Fibroblast of the aortic adventitia (primary cell): ENCODE measurements at regions not wholly inside any gene's neighbourhood (a gene's known extent, or its start where the extent isn't known, plus 50 kb on each side); places are given as distances from the start of the nearest gene placed in this dataset.

Source experiments
- DNase-seq: peaks from one replicate; pipeline ENCODE4 v3.0.0-alpha.2; 2010; ENCODE audit warnings: low read depth
- H3K4me3 ChIP-seq: 2 replicates; pipeline ENCODE4 v1.5.1; 2011; ENCODE audit warnings: low read depth, mild to moderate bottlenecking, control low read depth, low read length, moderate library complexity
- TF ChIP-seq, protein P1 (sequence below): IDR thresholded peaks from 2 replicates; pipeline ENCODE4 v1.5.1; 2011; ENCODE audit warnings: mild to moderate bottlenecking, low read length, control low read depth, inconsistent platforms; ENCODE audit not compliant: insufficient read depth

DNA sequence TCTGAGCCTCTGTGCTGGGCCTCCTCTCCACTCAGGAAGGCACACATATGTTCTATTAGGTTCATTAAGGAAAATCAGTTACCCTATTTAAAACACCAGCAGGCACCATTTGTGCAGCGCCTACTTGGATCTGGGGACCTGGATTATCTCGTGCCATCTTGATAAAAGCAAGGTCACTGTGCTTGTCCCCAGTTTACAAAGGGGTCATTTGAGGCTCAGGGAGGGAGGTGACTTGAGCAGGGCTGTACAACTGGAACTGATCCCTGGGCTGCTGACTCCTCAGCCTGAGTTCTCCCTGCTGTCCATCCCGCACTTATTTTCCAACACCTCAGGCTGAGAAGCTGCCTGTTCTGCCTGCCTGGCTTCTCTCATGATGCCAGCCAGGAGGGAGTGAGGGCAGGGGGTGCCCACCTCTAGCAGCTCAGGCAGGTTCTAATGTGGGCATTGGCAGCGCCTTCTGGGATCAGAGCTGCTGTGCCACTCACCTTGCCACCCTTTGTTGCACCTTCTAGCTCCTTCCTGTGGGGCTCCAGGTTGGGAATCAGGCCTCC lies 120.3 kb downstream of the GLI2 start:
- DNase-seq = no peak
- TF ChIP-seq, protein P1, sequence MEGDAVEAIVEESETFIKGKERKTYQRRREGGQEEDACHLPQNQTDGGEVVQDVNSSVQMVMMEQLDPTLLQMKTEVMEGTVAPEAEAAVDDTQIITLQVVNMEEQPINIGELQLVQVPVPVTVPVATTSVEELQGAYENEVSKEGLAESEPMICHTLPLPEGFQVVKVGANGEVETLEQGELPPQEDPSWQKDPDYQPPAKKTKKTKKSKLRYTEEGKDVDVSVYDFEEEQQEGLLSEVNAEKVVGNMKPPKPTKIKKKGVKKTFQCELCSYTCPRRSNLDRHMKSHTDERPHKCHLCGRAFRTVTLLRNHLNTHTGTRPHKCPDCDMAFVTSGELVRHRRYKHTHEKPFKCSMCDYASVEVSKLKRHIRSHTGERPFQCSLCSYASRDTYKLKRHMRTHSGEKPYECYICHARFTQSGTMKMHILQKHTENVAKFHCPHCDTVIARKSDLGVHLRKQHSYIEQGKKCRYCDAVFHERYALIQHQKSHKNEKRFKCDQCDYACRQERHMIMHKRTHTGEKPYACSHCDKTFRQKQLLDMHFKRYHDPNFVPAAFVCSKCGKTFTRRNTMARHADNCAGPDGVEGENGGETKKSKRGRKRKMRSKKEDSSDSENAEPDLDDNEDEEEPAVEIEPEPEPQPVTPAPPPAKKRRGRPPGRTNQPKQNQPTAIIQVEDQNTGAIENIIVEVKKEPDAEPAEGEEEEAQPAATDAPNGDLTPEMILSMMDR = no peak
- H3K4me3 ChIP-seq = no peak overlapping the region

DNA sequence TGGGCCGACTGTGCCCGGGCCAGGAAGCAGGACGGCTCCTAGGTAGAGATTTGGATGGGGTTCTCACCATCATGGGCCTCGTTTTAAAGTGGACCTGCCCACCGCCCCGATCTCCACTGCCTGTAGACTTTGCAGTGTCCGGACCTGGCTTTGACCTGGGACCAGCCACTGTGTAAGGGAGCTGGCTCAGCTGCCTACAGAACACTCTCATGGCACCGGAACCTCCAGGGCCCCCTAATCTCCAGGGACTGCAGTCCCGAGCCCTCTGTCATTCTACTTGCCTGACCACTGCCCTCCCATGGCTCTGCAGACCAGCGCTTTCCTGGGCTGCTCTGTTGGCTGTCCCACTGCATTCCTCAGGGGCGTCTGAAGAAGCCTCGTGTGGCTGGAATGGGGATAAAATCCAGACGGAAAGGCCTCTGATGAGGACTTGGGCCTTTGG lies 120.8 kb downstream of the GLI2 start:
- peak; percentile 67 for DNase-seq
- TF ChIP-seq, protein P1 = peak; percentile 46
- H3K4me3 ChIP-seq = no peak overlapping the region

DNA sequence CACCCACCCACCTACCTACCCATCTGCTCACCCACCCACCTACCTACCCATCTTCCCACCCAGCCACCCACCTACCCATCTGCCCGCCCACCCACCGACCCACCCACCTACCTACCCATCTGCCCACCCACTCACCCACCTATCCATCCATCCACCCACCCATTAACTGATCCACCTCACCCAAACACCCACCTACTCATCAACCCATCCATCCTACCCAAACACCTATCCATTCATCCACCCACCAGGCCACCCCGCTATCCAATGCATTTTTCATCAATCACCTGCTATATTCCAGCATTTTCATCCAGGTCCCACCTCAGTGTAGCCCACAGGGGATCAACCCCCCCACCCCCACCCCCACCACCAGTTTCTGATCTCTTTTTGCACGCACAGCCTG lies 121.8 kb downstream of the GLI2 start:
- TF ChIP-seq, protein P1 = no peak
- no peak for DNase-seq
- H3K4me3 ChIP-seq = no peak overlapping the region

DNA sequence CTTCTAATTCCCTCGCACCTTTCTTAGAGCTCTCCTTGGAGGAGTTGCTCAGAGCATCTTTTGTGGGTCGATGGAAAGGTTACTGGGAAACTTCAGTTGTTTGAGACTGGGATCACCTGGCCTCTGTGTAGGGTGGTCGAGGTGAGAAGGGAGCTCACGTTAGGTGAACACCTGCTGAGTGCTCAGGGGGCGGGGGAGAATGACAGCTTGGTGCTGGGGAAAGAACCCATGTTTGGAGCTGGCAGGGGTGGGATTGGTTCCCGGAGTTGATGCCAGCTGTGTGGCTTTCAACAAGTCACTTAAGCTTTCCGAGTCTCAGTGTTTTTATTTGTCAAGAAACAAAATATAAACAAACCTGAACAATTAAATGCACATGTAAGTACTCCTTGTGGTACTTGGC lies 122.3 kb downstream of the GLI2 start:
- DNase-seq = no peak
- no peak overlapping the region for H3K4me3 ChIP-seq
- TF ChIP-seq, protein P1 = no peak

DNA sequence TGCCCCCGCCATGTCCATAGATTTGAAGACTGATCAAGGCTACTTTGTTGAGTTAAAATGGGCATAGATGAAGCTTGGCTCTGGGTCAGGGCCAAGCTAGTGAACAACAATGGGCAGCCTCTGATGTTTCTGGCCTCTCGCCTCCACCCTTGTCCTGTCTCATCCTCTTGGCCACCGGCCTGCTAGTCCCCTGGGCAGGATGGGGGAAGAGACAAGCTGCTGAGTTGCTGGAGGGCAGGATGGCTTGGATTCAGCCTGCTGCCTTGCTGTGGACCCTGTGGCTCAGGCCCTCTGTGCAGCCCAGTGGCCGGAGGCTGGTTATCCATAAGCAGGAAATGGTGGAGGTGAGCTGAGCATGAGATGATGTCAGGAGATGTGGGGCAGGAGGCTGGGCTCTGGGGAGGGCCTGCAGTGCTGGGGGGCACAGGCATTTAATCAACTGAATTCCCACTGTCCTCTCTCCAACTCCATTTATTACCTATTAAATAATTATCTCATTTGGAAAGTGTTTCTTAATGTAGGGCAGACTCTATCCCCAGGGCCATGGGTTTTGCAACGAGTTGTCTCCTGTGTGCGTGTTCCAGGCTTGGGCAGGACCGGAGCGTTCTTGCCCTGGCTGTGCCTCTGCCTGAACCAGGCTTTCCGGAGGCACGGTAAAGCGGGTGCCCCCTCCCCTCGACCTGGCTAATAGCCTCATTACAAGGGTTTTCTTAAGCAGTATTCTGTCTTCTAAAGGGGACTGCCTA lies 122.9 kb downstream of the GLI2 start:
- DNase-seq = no peak
- TF ChIP-seq, protein P1 = no peak
- H3K4me3 ChIP-seq = no peak overlapping the region

DNA sequence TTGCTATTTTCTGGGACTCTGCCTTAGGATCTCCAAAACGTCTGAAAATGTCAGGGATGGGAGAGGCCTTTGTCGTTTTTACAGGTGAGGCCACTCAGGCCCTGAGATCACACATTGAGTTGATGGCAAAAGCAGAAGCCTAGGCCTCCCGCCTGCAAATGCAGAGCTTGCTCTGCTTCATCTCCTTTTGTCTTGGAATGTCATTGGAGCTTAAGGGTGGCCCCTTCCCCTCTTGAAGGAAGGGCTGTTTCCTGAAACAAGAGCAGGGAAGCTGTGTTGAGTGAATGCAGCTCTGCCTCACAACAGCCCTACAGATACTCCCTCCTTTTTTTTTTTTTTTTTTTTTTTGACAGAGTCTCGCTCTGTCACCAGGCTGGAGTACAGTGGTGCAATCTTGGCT lies 123.5 kb downstream of the GLI2 start:
- H3K4me3 ChIP-seq = no peak overlapping the region
- DNase-seq = no peak
- TF ChIP-seq, protein P1 = no peak
